ENCODE measurements at regions not wholly inside any gene's neighbourhood (a gene's known extent, or its start where the extent isn't known, plus 50 kb on each side); places are given as distances from the start of the nearest gene placed in this dataset.
"Not testable (repeated sequence)": the region's sequence is repeated elsewhere in the genome, so short reads cannot be mapped to it uniquely, and the experiment has no call there.

DNA sequence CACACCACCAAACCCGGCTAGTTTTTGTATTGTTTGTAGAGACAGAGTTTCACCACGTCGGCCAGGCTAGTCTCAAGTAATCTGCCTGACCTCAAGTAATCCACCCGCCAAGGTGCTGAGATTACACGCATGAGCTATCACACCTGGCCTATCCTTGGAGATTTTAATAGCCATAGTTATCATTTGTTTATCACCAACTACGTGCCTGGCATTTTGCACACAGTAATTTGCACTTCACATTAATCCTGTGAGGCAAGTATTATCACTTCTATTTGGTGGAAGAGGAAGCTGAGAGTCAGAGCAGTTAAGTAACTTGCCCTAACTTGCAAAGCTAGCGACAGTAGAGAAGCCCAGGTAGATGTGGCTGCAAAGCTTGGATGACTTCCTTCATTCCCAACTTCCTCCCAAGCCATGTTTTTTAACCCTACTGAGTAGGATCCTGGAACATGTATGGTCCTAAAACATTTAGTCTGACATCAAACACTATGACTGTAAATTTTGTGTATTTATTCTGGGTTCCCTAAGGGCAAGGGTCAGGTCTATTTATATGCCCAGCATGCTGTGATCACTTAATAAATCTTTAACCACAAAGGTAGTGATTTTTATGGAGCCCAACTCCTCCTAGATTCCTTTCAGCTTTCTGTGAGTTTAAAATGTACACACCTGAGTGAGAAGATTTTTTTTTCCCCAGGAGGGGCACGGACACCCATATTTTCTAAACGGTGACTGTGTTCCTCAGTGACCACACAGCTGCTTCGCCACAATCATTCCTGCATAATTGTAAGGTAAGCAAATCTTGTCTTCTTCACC lies 100.2 kb upstream of the RAI14 start:
- no peak for TF ChIP-seq POLR2A (IDR thresholded peaks at IDR 0.05)
- TF ChIP-seq, protein P1, sequence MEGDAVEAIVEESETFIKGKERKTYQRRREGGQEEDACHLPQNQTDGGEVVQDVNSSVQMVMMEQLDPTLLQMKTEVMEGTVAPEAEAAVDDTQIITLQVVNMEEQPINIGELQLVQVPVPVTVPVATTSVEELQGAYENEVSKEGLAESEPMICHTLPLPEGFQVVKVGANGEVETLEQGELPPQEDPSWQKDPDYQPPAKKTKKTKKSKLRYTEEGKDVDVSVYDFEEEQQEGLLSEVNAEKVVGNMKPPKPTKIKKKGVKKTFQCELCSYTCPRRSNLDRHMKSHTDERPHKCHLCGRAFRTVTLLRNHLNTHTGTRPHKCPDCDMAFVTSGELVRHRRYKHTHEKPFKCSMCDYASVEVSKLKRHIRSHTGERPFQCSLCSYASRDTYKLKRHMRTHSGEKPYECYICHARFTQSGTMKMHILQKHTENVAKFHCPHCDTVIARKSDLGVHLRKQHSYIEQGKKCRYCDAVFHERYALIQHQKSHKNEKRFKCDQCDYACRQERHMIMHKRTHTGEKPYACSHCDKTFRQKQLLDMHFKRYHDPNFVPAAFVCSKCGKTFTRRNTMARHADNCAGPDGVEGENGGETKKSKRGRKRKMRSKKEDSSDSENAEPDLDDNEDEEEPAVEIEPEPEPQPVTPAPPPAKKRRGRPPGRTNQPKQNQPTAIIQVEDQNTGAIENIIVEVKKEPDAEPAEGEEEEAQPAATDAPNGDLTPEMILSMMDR (IDR thresholded peaks at IDR 0.05), result no peak
- intact Hi-C loops (cut with DNase I), result no loop called here
- no peaks in the 10 kb centered on the region for H3K36me3 ChIP-seq
- no peak for DNase-seq
- no peak overlapping the region for H3K4me3 ChIP-seq
- H3K4me1 ChIP-seq, result peaks cover 0 to 12% (median 5%) of the 10 kb centered on the region in 4 donors
- 62% methylated on average over 10 of the region's 10 CpGs for WGBS (ENCODE audit: insufficient coverage, low coverage, low lambda C conversion rate, missing lambda C conversion rate)
- H3K27ac ChIP-seq, result no peak overlapping the region
- peak; percentile 77 to 89 (median 83) for ATAC-seq
- no peaks in the 10 kb centered on the region for H3K9me3 ChIP-seq
- no peaks in the 10 kb centered on the region for H3K27me3 ChIP-seq

- H3K4me3 ChIP-seq, result no peak overlapping the region
- ATAC-seq, result peak in 1 of 4 donors; percentile 35
- no peak for TF ChIP-seq POLR2A (IDR thresholded peaks at IDR 0.05)
- TF ChIP-seq, protein P1 (IDR thresholded peaks at IDR 0.05), result no peak
- DNase-seq, result no peak
- intact Hi-C loops (cut with DNase I), result no loop called here
- no peaks in the 10 kb centered on the region for H3K36me3 ChIP-seq
- no peaks in the 10 kb centered on the region for H3K27me3 ChIP-seq
- no peak overlapping the region for H3K27ac ChIP-seq
- WGBS (ENCODE audit: insufficient coverage, low coverage, low lambda C conversion rate, missing lambda C conversion rate), result 38% methylated on average over 2 of the region's 2 CpGs
- H3K4me1 ChIP-seq, result peaks cover 0 to 12% (median 5%) of the 10 kb centered on the region in 4 donors
- no peaks in the 10 kb centered on the region for H3K9me3 ChIP-seq
These were observed 99.7 kb upstream of the RAI14 start for GRCh38 chr5:34556509-34556782.

- intact Hi-C loops (cut with DNase I); ATAC-seq; H3K4me1 ChIP-seq; H3K9me3 ChIP-seq; H3K27me3 ChIP-seq; H3K36me3 ChIP-seq; DNase-seq; H3K27ac ChIP-seq; H3K4me3 ChIP-seq: not testable (repeated sequence)
- WGBS (ENCODE audit: insufficient coverage, low coverage, low lambda C conversion rate, missing lambda C conversion rate), result 74% methylated on average over 2 of the region's 2 CpGs
These were observed 94.5 kb upstream of the RAI14 start for GRCh38 chr5:34561581-34561980.

DNA sequence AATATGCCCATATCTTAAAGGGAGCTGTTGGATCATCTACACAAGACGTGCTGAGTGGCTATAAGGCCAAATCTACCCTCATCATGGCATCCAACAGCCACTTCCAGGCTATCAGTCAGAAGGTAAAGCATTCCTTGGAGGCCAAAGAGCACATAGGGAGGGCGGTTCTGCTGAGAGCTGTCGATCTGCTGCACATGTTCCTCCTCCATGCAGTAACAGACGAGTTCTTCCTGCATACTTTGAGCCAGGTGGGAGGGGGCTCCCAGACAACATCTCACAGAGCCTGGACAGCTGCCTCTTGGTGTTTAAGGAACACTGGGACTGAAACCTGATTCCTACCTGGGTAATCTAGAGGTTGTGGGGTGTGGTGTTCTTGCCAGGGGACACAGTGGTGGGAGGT lies 93.3 kb upstream of the RAI14 start:
- no peak for ATAC-seq
- TF ChIP-seq, protein P1 (IDR thresholded peaks at IDR 0.05), result no peak
- TF ChIP-seq POLR2A (IDR thresholded peaks at IDR 0.05), result no peak
- Histone ChIP-seq H3K36me3 (no peaks in the 10 kb centered on the region), H3K27ac (no peak overlapping the region), H3K9me3 (no peaks in the 10 kb centered on the region), H3K27me3 (no peaks in the 10 kb centered on the region), H3K4me1 (no peaks in the 10 kb centered on the region), H3K4me3 (no peak overlapping the region)
- no peak for DNase-seq
- intact Hi-C loops (cut with DNase I), result no loop called here
- WGBS (ENCODE audit: insufficient coverage, low coverage, low lambda C conversion rate, missing lambda C conversion rate), result 54% methylated on average over 3 of the region's 4 CpGs

DNA sequence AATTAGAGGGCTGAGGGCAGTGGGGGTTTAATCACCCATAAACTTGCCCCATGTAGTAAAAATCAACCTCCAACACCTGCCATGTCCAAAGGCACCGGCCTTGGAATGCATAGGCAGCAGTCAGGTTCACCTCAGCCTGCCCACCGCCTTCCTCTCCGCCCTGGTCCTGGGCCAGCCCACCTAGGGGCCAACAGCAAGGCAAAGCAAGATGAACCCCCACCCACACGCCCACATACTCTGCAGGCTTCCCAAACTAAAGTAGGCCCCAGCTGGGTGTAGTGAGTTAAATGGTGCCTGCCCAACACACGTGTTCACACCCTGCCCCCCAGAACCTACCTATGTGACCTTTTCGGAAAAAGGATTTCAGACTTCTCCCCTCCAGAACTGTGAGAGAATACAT lies 92.9 kb upstream of the RAI14 start:
- TF ChIP-seq, protein P1 (IDR thresholded peaks at IDR 0.05), result no peak
- no peak for TF ChIP-seq POLR2A (IDR thresholded peaks at IDR 0.05)
- Histone ChIP-seq H3K27ac (no peak overlapping the region), H3K27me3 (no peaks in the 10 kb centered on the region), H3K4me1 (no peaks in the 10 kb centered on the region), H3K4me3 (no peak overlapping the region), H3K9me3 (no peaks in the 10 kb centered on the region), H3K36me3 (no peaks in the 10 kb centered on the region)
- DNase-seq (no peak), ATAC-seq (no peak)
- 83% methylated on average over 2 of the region's 6 CpGs for WGBS (ENCODE audit: insufficient coverage, low coverage, low lambda C conversion rate, missing lambda C conversion rate)
- intact Hi-C loops (cut with DNase I), result no loop called here

Measured in right lobe of liver (tissue), 6 donors.